ENCODE measurements at regions not wholly inside any gene's neighbourhood (a gene's known extent, or its start where the extent isn't known, plus 50 kb on each side); places are given as distances from the start of the nearest gene placed in this dataset.

DNA sequence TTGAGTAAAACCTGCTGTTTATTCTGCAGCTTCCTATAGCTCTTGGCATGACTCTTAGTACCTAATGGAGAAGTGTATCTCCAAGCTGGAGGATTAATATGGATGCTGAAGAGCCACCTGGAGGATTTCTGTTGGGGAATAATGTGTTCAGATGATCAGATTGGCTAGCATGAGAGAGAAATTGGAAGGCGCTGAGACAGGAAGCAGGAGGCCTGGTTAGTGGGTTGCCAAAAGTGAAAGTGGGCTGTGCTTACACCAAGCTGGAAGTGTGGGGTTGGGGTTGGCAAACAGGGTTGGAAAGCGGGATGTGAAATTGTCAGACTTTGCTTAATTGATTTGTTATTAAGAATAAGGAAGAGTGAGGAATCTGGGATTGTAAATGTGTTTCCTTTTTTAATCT is 111.8 kb upstream of the PLPP4 start:
- H3K9me3 ChIP-seq (ENCODE audit: control insufficient read depth, low read length): no peaks in the 10 kb centered on the region
- H2AFZ ChIP-seq: no peak overlapping the region
- TF ChIP-seq, protein P1, sequence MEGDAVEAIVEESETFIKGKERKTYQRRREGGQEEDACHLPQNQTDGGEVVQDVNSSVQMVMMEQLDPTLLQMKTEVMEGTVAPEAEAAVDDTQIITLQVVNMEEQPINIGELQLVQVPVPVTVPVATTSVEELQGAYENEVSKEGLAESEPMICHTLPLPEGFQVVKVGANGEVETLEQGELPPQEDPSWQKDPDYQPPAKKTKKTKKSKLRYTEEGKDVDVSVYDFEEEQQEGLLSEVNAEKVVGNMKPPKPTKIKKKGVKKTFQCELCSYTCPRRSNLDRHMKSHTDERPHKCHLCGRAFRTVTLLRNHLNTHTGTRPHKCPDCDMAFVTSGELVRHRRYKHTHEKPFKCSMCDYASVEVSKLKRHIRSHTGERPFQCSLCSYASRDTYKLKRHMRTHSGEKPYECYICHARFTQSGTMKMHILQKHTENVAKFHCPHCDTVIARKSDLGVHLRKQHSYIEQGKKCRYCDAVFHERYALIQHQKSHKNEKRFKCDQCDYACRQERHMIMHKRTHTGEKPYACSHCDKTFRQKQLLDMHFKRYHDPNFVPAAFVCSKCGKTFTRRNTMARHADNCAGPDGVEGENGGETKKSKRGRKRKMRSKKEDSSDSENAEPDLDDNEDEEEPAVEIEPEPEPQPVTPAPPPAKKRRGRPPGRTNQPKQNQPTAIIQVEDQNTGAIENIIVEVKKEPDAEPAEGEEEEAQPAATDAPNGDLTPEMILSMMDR (IDR thresholded peaks at IDR 0.05): no peak
- H3K9ac ChIP-seq: no peak overlapping the region
- no peaks in the 10 kb centered on the region for H3K36me3 ChIP-seq (ENCODE audit: control insufficient read depth, insufficient read depth, low read length)
- H3K27me3 ChIP-seq (ENCODE audit: control insufficient read depth, insufficient read depth, low read length): no peaks in the 10 kb centered on the region
- H3K4me3 ChIP-seq (ENCODE audit: low read depth, low read length): no peak overlapping the region
- H3K27ac ChIP-seq: no peak overlapping the region
- H3K79me2 ChIP-seq: no peaks in the 10 kb centered on the region
- H3K4me1 ChIP-seq: no peaks in the 10 kb centered on the region
- H3K4me2 ChIP-seq (ENCODE audit: low read length): no peak overlapping the region

DNA sequence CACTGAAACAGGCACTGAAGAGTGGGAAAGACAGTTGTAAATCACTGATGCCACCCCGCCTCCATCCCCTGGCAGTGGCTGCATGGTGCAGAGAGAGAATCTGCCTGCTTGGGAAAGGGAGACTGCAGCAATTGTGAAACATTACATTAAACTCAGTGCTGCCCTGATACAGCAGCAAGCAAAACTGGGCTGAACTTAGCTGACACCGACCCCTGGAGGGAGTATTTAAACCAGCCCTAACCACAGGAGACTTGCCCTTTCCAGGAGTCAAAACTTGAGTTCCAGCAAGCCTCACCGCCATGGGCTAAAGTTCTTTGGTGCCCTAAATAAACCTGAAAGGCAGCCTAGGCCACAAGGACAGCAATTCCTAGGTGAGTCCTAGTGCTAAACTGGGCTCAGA is 109.4 kb upstream of the PLPP4 start:
- Histone ChIP-seq H3K27ac (no peak overlapping the region), H3K4me2 (ENCODE audit: low read length) (no peak overlapping the region), H3K4me1 (no peaks in the 10 kb centered on the region), H3K9me3 (ENCODE audit: control insufficient read depth, low read length) (no peaks in the 10 kb centered on the region), H3K79me2 (no peaks in the 10 kb centered on the region), H2AFZ (no peak overlapping the region), H3K36me3 (ENCODE audit: control insufficient read depth, insufficient read depth, low read length) (no peaks in the 10 kb centered on the region), H3K9ac (no peak overlapping the region), H3K4me3 (ENCODE audit: low read depth, low read length) (no peak overlapping the region), H3K27me3 (ENCODE audit: control insufficient read depth, insufficient read depth, low read length) (no peaks in the 10 kb centered on the region)
- TF ChIP-seq, protein P1 (IDR thresholded peaks at IDR 0.05): no peak

DNA sequence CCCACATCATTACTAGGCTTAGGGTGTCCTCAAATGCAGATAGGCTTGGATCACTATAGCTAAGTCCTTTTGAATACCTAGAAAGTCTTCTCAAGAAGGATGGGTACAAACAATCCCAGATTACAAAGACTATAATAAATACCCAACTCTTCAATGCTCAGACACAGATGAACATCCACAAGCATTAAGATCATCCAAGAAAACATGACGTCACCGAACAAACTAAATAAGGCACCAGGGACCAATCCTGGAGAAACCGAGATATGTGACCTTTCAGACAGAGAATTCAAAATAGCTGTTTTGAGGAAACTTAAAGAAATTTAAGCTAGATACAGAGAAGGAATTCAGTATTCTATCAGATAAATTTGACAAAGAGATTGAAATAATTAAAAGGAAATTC is 108.0 kb upstream of the PLPP4 start:
- Histone ChIP-seq H3K4me1 (no peaks in the 10 kb centered on the region), H3K79me2 (no peaks in the 10 kb centered on the region), H3K27me3 (ENCODE audit: control insufficient read depth, insufficient read depth, low read length) (no peaks in the 10 kb centered on the region), H3K9me3 (ENCODE audit: control insufficient read depth, low read length) (no peaks in the 10 kb centered on the region), H2AFZ (no peak overlapping the region), H3K4me2 (ENCODE audit: low read length) (no peak overlapping the region), H3K36me3 (ENCODE audit: control insufficient read depth, insufficient read depth, low read length) (no peaks in the 10 kb centered on the region), H3K4me3 (ENCODE audit: low read depth, low read length) (no peak overlapping the region), H3K9ac (no peak overlapping the region), H3K27ac (no peak overlapping the region)
- TF ChIP-seq, protein P1 (IDR thresholded peaks at IDR 0.05): no peak

DNA sequence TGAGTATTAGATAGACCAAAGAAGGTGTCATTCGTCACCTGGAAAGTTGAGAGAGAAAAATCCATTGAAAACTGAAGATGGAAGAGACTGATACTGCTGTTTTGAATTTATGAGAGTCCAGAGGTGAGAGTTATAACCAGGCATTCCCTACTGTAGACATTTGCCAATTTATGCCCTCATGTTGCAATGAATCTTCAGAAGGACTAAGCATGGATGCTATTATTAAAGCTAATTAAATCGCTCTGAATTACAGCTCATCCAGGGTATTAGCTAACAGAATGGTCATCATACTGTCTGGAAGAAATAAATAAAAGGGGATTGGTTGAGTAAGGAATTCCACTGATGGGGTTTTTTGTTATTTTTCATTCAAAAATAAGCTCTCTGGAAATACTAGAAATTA is 101.6 kb upstream of the PLPP4 start:
- TF ChIP-seq, protein P1 (IDR thresholded peaks at IDR 0.05): no peak
- H2AFZ ChIP-seq: no peak overlapping the region
- no peaks in the 10 kb centered on the region for H3K9me3 ChIP-seq (ENCODE audit: control insufficient read depth, low read length)
- no peak overlapping the region for H3K9ac ChIP-seq
- no peaks in the 10 kb centered on the region for H3K79me2 ChIP-seq
- H3K4me2 ChIP-seq (ENCODE audit: low read length): no peak overlapping the region
- no peak overlapping the region for H3K27ac ChIP-seq
- H3K27me3 ChIP-seq (ENCODE audit: control insufficient read depth, insufficient read depth, low read length): no peaks in the 10 kb centered on the region
- H3K36me3 ChIP-seq (ENCODE audit: control insufficient read depth, insufficient read depth, low read length): no peaks in the 10 kb centered on the region
- no peaks in the 10 kb centered on the region for H3K4me1 ChIP-seq
- H3K4me3 ChIP-seq (ENCODE audit: low read depth, low read length): no peak overlapping the region

DNA sequence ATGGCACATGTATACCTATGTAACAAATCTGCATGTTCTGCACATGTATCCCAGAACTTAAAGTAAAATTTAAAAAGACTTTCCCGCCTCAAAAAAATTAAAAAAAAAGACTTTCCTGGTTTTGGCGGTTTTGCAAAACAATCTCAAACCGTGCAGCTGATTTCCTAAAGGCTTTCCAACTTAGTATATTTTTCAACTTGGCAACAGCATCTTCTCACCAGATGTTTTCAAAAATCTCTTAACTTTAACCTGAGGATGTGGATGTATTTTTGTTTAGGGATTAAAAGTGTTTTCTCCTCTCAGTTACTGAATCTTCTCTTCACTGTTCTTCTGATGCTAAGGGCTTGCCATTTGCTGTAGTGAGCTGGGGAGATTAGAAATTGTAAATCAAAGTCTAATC is 96.5 kb upstream of the PLPP4 start:
- Histone ChIP-seq H3K4me2 (ENCODE audit: low read length) (no peak overlapping the region), H3K27me3 (ENCODE audit: control insufficient read depth, insufficient read depth, low read length) (no peaks in the 10 kb centered on the region)

More for the DNA sequence above, 96.5 kb upstream of the PLPP4 start:
- H2AFZ ChIP-seq: no peak overlapping the region
- no peaks in the 10 kb centered on the region for H3K9me3 ChIP-seq (ENCODE audit: control insufficient read depth, low read length)
- TF ChIP-seq, protein P1 (IDR thresholded peaks at IDR 0.05): no peak
- no peaks in the 10 kb centered on the region for H3K36me3 ChIP-seq (ENCODE audit: control insufficient read depth, insufficient read depth, low read length)
- H3K27ac ChIP-seq: no peak overlapping the region
- H3K4me1 ChIP-seq: no peaks in the 10 kb centered on the region
- H3K79me2 ChIP-seq: no peaks in the 10 kb centered on the region
- no peak overlapping the region for H3K4me3 ChIP-seq (ENCODE audit: low read depth, low read length)
- no peak overlapping the region for H3K9ac ChIP-seq

Data from parathyroid adenoma (tissue), 2 donors.